HG02981 (cell line): ENCODE measurements at regions not wholly inside any gene's neighbourhood (a gene's known extent, or its start where the extent isn't known, plus 50 kb on each side); places are given as distances from the start of the nearest gene placed in this dataset.

ENCODE experiments used
- ATAC-seq: cut with Tn5 transposase; IDR thresholded peaks from one replicate; pipeline ENCODE4 v1.9.1; 2021; ENCODE audit warnings: mild to moderate bottlenecking, moderate library complexity; ENCODE audit not compliant: unreplicated experiment

DNA sequence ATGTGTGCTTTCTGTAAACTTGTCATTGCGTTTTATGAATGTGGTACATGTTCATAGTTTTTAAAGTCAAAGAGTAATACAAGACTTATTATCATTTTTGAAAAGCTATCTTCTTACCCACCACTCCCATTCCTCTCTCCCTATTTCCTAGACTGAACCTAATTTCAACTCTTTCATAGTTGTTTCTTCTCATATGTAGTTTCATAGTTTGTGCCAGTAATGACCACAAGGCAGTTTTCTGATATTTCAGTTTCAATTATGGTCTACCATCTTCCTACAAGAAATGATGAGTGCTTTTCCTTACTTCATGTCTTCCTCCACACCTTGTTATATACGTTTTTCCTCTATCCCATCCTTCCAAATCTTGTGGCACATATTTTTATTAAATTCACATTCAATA is 445.0 kb upstream of the GOLIM4 start:
- ATAC-seq = no peak

DNA sequence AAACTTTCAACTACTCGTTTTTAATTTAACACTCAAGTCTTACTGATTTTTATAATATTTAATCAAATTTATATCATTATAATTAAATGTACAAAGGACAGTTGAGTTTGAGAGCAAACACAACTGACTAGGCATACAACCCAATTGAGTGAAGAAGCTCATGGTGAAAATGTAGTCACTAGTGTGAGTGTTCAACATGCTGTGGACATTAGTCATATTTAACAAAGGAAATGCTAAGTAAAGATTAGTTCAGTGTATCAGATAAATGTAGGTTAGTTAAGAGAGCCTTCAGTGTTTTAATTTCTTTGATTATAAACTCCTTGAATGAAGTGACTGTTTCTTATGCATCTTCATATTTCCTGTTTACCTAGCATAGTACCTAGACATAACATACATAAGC is 444.2 kb upstream of the GOLIM4 start:
- ATAC-seq = no peak

DNA sequence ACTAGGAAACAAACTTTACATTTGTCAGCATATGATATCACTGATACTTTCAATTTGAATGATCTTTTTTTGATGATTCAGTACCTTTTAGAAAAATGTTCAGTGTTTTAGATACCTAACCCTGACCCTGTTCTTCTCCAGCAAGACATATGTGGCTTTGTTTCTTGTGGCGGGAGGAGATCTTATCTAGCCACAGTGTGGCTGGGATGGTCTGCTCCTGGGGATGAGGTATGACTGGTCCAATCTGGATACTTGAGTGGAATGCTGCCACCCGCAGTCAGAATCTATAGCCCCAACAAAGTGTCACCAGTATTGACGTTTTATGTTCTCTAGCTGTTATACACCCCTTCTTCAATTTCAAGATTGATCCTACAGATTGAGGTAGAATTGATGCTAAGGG is 439.0 kb upstream of the GOLIM4 start:
- no peak for ATAC-seq

DNA sequence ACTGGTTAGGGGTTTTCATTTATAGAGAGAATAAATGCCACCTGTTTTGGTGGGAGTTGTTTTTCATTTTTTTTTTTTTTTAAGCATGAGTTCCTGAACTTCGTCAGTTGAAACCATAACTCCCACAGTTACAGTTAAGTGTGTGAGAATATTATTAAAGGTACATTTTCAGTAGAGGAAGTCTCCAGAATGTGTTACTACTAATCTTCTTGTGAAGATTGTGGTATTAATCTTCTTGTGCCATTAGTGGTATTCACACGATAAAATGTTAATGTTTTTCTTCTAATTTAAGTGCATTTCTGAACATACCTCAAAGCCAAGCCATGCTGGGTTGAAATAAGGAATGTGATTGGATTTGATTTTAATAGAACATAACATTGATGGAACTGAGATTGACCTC is 437.9 kb upstream of the GOLIM4 start:
- ATAC-seq = no peak

DNA sequence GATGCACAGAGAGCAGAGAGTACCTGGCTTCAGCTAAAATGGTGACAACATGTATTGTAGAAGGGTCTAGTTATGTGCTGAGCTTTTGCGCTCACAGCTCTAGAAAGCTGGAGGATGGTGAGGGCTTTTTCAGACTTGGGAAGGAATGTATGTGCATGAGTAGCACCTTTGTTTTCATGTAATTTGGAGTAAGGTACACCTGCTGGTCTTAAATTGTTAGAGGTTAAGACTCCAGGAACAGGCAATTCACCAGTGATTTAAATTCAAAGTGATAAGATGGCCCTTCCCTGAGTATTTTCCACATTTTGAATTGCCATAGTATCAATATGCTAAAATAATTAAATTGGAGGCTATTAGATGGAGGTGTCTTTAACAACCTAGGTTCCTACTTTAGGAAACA is 436.4 kb upstream of the GOLIM4 start:
- ATAC-seq = no peak

DNA sequence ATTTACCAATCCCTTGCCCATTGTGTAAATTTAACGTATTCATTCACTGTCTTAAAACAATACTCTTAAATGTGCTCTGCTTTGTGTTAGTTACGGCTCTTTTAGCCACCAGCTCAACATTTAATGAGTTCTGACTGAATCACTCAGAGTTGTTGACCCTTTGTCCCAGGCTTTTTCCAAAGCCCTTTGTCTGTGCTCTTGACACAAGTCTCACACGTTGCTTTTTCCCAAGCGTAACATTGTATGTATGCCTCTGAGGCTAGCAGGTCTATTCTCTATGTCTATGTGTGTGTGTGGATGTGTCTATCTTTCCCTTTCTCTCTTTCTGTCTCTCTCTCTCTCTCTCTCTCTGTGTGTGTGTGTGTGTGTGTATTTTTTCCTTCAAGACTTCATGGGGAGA is 435.4 kb upstream of the GOLIM4 start:
- ATAC-seq = no peak

DNA sequence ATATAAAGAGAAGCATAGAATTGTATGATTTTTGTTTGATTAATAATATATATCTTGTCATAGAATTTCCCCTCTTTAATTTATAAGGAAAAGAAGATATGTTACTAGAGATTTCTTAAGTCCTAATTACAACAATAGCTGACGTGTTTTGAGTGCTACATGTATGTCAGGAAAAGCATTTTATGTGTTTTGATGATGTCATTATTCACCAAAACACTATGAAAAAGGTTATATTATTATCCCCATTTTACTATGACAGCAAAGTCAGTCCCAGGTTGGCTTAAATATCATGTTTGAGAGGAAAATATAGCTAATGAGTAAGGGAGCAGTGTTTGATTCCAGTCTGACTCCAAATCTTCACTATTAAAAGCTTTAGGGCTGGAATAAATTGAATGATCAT is 428.4 kb upstream of the GOLIM4 start:
- ATAC-seq = no peak

DNA sequence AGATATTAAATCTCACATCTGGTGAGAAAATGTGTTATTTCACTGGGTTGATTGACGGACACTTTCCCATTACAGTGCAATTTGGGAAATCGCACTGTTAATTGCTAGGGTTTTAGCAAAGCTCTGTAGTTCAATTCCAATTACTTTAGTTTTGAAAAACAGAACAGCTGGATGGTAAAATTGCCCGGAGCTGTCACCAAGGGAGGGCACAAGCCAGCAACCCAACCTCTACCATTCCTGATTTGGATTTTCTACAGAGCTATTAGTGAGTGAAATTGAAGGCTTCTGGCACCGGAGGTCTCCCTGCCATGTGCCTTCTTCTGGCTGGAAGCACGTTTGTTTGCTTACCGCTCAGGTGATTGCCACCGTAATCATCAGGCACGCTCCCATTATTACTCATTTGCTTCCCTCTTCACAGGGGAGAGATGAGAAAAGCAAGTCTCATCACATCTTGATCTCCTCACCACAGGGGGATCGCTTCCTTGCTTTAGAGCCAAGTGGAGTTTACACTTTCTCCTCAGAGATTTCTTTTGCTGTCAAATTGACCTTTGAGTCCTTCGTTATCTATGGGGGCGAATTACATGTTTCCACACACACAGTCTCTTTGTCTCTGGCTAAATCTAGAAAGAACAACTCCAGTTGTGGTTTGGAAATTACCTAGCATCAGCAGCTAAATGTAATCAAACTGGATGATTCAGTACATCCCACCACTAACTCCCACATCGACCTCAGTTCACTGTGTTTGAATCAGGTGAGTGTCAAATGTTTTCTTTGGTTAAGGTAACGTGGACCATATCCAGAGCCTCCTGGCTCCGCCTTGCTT is 421.7 kb upstream of the GOLIM4 start:
- ATAC-seq = peak; percentile 35

DNA sequence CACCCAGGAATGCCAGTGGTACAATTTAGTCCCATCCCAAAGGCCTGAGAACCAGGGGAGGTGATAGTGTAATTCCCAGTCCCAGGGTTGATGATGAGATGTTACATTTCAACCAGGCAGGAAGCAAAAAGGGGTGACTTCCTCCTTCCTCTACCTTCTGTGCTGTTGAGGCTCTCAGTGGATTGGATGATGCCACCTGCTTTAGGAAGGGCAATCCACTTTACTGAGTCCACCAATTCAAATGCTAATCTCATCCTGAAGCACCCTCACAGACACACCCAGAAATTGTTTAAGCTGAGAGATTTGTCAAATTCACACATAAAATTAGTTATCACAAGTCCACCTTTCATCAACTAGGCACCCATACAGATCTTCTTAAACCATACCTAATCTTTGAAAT is 418.5 kb upstream of the GOLIM4 start:
- no peak for ATAC-seq

DNA sequence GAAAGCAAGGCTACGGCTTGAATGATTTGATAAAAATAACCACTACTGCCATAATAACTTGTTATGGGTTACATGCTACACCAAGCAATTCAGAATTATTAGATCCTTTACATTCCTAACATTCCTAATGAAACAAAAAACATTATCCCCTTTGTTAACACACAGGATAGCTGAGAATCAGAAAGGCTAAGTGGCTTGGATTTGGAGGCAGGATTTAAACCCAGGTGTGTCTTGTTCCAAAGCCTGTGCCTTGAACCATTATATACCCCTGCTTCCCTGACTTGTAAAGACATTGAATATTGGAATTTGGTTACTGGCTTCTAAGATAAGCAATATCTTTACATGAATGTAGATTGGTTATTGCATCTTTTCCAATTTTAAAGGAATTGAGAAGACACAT is 417.1 kb upstream of the GOLIM4 start:
- no peak for ATAC-seq

DNA sequence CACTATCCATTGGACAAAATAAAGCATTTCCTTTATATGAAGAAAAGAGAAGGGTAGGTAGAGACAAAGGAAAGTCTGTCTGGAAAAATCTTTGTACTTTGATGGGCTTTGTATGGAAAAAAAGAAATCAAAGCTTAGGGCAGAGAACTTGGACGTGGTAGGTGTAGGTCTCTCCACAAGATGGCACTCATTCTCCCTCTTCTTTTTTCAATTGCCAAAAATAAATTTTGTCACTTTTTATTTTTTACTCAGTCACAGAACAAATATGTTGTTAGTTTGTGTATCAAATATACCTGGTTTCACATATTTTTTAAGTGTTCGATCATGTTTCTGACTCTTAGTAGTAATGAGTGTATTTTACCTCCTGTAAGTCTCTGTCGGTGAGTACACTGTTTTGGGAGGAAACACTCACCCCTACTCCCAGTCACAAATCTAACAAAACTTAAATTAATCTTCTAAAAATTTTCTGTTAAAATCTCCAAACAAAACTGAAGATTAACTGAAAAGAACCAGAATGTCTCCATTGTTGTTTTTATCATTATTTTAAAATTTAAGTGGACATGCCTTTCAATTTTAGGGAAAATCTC is 415.8 kb upstream of the GOLIM4 start:
- ATAC-seq = no peak

DNA sequence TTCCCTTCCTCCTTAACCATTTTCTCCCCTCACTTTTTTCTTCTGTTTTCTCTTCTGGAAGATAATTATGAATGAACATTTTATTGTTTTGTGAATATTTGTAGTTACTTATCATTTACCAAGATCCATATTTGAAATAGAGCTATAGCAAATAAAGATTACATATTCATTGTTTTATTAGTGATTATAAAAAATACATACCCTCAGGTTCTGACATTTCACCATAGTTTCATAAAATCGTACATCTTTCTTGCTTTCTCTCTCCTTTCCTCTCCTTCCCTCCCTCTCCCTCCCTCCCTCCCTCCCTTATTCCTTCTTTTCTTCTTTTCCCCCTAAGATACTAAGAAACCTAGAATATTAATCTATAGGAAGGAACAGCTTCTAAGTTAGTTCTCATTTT is 410.9 kb upstream of the GOLIM4 start:
- no peak for ATAC-seq

DNA sequence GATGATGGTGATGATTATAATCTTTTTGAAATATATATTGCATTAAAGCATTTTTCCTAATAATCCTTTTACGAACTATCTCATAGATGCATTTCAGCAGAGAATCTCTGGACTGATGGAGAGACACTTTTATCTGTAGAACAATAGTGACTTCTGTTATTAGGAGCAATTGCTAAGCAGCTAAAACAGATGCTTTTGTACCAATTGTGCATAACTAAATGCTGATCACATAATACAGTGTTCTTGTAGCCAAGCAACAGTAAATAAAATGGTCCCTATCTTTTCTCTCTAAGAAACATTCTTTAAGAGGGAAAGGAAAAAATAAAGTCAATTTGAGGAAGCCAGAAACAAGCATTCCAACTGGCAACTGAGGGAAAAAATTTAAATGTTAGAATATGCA is 405.8 kb upstream of the GOLIM4 start:
- ATAC-seq = no peak

DNA sequence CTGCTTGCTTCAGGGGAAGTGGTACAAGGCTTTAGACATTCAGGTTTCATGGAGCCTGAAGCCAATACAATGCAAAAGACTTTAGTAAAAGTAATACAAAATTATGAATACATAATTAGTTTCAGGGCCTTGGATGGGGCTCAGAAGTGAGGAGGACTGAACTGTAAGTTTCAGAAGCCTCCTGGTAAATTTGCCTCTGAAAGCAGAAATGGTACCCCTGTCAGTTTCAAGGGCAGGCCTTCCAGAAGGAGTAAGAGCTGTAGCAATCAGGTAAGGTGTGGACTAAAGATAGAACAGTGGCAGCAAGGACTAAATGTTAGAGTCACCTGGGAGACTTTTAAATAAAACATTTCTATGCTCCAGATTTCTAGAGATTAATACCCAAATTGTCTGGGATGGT is 402.5 kb upstream of the GOLIM4 start:
- ATAC-seq = no peak

DNA sequence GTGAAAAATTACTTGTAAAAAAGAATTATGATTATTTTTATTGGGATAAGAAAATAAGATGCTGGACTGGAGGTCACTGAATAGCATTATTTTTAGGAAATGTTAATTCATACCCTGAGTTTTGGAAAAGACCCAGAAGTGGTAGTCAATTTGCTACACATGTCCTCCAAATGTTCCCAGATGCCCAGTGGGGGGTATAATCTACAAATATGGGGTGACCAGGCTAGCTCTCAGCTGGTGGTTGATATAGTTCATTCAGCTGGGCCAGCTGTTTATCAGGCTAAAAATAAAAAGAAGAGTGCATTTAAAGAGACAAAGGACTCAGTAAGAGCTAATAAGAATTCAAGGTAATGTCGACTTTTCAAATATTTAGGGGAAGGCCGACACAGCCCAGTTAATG is 402.0 kb upstream of the GOLIM4 start:
- ATAC-seq = no peak

DNA sequence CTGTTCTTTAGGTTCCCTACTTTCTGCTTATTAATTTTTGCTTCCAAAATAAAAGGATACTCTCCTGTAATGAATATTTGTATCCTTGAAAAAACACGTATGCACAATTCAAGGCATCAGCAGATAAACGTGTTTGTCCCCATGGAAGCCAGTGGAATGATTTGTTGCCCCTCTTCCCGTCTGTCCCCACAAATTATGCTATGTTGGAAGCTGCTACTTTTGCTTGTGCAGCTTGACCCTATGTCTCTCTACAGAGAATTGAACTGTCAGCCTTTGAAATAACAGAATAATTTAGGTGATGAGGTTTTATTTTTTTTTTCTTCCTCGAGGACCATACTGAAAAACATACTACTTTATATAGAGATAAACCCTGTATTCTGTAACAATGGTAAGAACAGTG is 401.5 kb upstream of the GOLIM4 start:
- ATAC-seq = no peak

DNA sequence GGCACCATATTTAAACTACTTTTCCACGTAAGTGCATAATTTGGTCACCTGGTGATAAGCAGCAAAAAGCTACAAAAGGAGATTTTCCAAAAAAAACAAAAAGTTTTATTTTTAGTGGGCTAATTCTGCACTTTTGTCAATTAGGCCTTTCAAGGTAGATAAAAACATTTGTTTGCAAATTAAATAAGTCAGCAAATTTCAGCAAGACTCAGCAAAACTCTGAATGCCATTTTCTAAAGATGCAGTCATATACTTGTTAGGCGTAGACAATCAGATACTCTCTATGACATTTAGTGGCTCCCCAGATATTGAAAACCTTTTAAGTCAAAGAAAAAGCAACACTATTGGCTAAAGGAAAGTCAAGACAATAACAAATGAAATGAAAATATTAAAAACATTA is 400.2 kb upstream of the GOLIM4 start:
- no peak for ATAC-seq

DNA sequence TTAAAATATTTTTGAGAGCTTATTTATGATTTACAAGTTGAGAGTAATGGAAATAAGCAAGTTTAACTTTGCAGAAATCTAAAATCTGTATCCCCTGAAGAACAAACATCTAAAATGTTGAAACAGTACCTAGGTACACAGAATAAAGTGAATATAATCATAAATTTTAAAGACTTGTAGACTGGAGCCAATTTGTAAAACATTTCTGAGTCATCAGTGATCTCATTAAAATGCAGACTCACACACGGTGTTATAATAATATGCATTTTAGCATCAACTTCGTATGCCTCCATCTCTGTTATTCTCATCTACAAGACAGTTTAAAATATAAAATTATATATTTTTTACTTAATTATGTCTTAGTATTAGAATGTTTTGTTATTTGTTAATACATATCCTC is 399.5 kb upstream of the GOLIM4 start:
- ATAC-seq = no peak

DNA sequence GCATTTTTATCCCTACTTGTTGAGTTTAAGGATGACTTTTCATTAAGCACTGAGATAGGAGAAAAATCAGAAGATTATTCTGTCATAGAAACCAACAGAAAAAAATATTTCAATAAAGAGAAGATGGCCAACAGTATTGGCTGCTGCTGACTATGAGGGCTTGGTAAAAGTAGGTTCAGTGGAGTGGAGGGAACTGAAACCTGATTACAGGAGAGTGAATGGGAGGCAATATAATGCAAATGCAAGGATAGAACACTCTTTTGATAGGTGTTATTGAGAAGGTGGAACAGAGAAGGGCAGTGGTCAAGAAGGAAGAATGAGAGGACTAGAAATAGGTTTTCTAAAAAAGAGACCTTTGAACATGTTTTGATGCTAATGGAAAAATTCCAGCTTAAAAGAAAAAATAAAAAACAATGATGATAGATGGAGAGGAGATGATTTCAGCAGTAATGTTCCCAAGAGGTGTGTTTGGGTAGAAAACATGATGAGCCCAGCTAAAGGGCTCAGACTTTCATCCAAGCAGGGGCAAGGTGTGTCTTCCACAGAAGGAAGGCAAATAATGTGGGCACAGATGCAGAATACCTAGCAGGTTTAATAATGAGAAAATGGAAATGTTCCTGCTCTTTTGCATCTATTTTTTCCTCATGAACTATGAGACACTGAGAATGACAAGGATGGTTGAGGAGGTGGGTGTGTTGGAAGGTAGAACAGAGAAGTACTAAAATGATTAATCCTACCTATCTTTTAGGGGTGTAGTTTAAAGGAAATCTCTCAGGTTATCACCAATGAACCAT is 397.9 kb upstream of the GOLIM4 start:
- ATAC-seq = no peak

DNA sequence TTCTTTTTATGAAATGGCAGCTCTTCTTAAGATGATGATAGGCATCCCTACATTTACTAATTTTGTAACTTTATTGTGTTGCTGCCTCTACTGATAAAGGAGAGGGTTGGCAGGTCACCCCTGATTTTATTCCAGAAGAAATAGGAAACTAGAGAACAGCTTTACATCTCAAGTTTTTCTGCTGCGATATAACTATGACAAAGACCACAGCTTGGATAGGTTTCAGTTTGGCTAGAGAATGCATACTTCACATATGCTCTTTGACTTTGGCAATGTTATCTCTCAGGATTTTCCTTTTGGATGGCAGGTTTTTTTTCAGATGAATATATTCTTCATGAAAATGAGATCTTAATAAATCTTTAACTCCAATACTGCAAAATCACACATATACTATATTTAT is 395.3 kb upstream of the GOLIM4 start:
- no peak for ATAC-seq

DNA sequence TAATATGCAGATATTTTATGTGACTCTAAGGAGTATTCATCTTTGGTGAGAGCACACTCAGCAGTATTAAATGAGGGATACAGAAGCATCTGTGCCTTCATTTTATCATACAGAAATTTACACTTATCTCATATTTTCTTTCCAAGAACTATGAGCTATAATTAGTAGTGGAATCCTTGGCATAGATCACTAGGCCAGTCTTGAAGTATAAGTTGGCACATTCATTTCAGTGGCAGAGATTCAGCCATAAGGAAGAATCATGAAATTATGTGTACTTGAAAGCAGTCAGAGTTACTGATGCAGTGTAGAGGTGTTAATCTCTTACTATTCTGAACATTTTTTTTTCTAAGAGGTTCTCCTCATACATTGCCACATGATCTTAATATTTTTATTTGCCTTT is 393.6 kb upstream of the GOLIM4 start:
- ATAC-seq = no peak

DNA sequence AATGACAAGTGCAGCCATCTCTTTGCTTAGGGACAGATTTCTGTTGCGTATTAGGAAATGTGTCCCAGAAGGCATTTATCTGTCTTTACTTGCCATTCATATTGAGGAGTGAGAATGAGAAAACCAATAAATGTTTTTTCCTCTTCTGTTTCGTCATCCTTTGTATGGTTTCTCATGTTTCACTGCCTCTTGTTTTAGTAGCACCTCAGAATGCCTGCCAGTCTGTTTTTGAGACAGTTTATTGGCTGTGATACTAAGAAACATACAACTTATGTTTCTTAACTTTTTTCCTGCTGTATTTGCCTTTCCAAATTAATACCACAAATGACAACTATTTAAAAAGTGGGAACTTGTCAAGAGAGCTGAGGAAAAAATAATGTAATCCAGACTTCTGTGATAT is 390.2 kb upstream of the GOLIM4 start:
- no peak for ATAC-seq
